Gastroesophageal sphincter (tissue), 3 donors: ENCODE measurements at regions not wholly inside any gene's neighbourhood (a gene's known extent, or its start where the extent isn't known, plus 50 kb on each side); places are given as distances from the start of the nearest gene placed in this dataset.

Experiments used
- EP300 ChIP-seq: sonication (generic); formaldehyde crosslinking; IDR thresholded peaks from one replicate; pipeline ENCODE4 v1.6.1; 2017; ENCODE audit warnings: antibody characterized with exemption, mild to moderate bottlenecking
- POLR2A ChIP-seq, 2 donors: fragments of 450-650 bp; IDR thresholded peaks; one replicate each; pipeline ENCODE4 v1.6.1; 2017; ENCODE audit warnings: antibody characterized with exemption in 2 of 2, mild to moderate bottlenecking in 2 of 2, moderate library complexity in 1 of 2
- POLR2AphosphoS5 ChIP-seq: sonication (generic); formaldehyde crosslinking; IDR thresholded peaks from one replicate; pipeline ENCODE4 v1.6.1; 2017; ENCODE audit warnings: antibody characterized with exemption
- TF ChIP-seq, protein P1 (sequence below), 4 experiments: fragments of 200-600 bp in 2 of 4; fragments of 450-650 bp in 2 of 4; sonication (generic) in 1 of 4; IDR thresholded peaks; one replicate each; pipeline ENCODE4 v1.5.1; 2017 to 2019; ENCODE audit warnings: antibody characterized with exemption in 4 of 4, mild to moderate bottlenecking in 2 of 4, moderate library complexity in 2 of 4

DNA sequence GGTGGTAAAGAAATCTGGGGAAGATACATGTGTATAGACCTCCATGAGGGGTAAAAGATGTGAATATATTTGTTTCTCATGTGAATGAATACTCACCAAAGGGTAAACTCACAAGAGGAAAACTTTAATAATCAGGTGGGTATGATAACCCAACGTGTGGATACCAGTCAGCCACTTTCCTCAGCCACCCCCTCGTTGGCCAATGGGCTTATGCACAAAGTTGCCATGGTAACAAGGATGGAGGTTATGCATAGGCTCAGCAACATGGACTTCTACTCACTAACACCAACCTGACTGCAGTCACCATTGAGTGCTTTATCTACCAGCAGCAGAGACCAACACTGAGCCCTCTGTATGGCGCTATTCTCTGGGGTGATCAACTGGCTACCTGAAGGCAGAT lies 424.4 kb downstream of the DUSP10 start:
- TF ChIP-seq, protein P1, sequence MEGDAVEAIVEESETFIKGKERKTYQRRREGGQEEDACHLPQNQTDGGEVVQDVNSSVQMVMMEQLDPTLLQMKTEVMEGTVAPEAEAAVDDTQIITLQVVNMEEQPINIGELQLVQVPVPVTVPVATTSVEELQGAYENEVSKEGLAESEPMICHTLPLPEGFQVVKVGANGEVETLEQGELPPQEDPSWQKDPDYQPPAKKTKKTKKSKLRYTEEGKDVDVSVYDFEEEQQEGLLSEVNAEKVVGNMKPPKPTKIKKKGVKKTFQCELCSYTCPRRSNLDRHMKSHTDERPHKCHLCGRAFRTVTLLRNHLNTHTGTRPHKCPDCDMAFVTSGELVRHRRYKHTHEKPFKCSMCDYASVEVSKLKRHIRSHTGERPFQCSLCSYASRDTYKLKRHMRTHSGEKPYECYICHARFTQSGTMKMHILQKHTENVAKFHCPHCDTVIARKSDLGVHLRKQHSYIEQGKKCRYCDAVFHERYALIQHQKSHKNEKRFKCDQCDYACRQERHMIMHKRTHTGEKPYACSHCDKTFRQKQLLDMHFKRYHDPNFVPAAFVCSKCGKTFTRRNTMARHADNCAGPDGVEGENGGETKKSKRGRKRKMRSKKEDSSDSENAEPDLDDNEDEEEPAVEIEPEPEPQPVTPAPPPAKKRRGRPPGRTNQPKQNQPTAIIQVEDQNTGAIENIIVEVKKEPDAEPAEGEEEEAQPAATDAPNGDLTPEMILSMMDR (IDR thresholded peaks at IDR 0.05) = no peak
- no peak for TF ChIP-seq POLR2AphosphoS5
- TF ChIP-seq EP300 = no peak
- no peak for TF ChIP-seq POLR2A (IDR thresholded peaks at IDR 0.05)
